Spleen (tissue), 11 donors: ENCODE measurements at regions not wholly inside any gene's neighbourhood (a gene's known extent, or its start where the extent isn't known, plus 50 kb on each side); places are given as distances from the start of the nearest gene placed in this dataset.

ENCODE experiments used
- DNase-seq: peaks from one replicate; pipeline ENCODE4 v3.0.0-alpha.2; 2020
- H3K27ac ChIP-seq, 8 donors: fragments of 200-600 bp; sonication (generic) in 7 of 8; 1 replicate in 4 of 8; 2 replicates in 4 of 8; pipeline versions ENCODE4 v1.5.0 to v1.8.0; 2016 to 2021; ENCODE audit warnings: inconsistent platforms in 4 of 8, mild to moderate bottlenecking in 4 of 8, moderate library complexity in 1 of 8
- H3K27me3 ChIP-seq, 7 donors: fragments of 200-600 bp; sonication (generic) in 6 of 7; replicated peaks in 1 of 7; 1 replicate in 4 of 7; 2 replicates in 3 of 7; pipeline versions ENCODE4 v1.5.0 to v1.8.0; 2016 to 2021; ENCODE audit warnings: inconsistent platforms in 3 of 7, mild to moderate bottlenecking in 1 of 7
- H3K36me3 ChIP-seq, 6 donors: fragments of 200-600 bp; sonication (generic) in 5 of 6; 1 replicate in 4 of 6; 2 replicates in 2 of 6; pipeline versions ENCODE4 v1.5.0 to v1.8.0; 2016 to 2021; ENCODE audit warnings: inconsistent platforms in 2 of 6
- H3K4me1 ChIP-seq, 6 donors: fragments of 200-600 bp; sonication (generic) in 5 of 6; 1 replicate in 3 of 6; 2 replicates in 3 of 6; pipeline versions ENCODE4 v1.5.0 to v1.8.0; 2016 to 2021; ENCODE audit warnings: inconsistent platforms in 3 of 6
- H3K4me3 ChIP-seq, 8 donors: fragments of 200-600 bp; sonication (generic) in 7 of 8; 1 replicate in 4 of 8; 2 replicates in 4 of 8; pipeline versions ENCODE4 v1.5.0 to v1.8.0; 2016 to 2021; ENCODE audit warnings: inconsistent platforms in 4 of 8, mild to moderate bottlenecking in 4 of 8, moderate library complexity in 2 of 8
- H3K9me3 ChIP-seq, 8 donors: fragments of 200-600 bp; sonication (generic) in 7 of 8; 1 replicate in 4 of 8; 2 replicates in 4 of 8; pipeline versions ENCODE4 v1.5.0 to v1.8.0; 2016 to 2021; ENCODE audit warnings: inconsistent platforms in 4 of 8
- POLR2A ChIP-seq, 3 donors: fragments of 450-650 bp; IDR thresholded peaks; one replicate each; pipeline ENCODE4 v1.5.1; 2017; ENCODE audit warnings: antibody characterized with exemption in 3 of 3, mild to moderate bottlenecking in 1 of 3
- POLR2AphosphoS5 ChIP-seq, 3 donors: sonication (generic); formaldehyde crosslinking; IDR thresholded peaks; one replicate each; pipeline ENCODE4 v1.5.1; 2017; ENCODE audit warnings: antibody characterized with exemption in 3 of 3
- WGBS, 5 donors: extraction: QIAGEN DNeasy Blood & Tissue Kit in 3 of 5; methylation state at CpG; one replicate each; pipeline versions ENCODE4 v1.1.5 to v1.1.7; 2013 to 2018; 5-methylcytosine and 5-hydroxymethylcytosine counted together
- intact Hi-C: fragments of 100-400 bp; cut with DNase I; formaldehyde crosslinking; loops from one replicate; pipeline ENCODE4 v1.15.0; 2023; ENCODE audit warnings: low total_unique reads
- TF ChIP-seq, protein P1 (sequence below), 11 experiments: fragments of 200-600 bp in 7 of 11; fragments of 450-650 bp in 4 of 11; sonication (generic) in 4 of 11; IDR thresholded peaks in 8 of 11; conservative IDR thresholded peaks in 3 of 11; 1 replicate in 7 of 11; 2 replicates in 4 of 11; pipeline versions ENCODE4 v1.4.0 to v1.8.0; 2016 to 2021; ENCODE audit warnings: antibody characterized with exemption in 11 of 11, inconsistent platforms in 4 of 11, mild to moderate bottlenecking in 1 of 11
- donor health status: healthy with polysubstance abuse.
- donor health status: DM: no; HTN: no; CAD: no; lungs with moderate emphysema.
- donor health status: DM: no; HTN: no; CAD: no.
- donor health status: Bipolar disorder and iron deficiency.
- donor health status: healthy.
- donor health status: DM: no; HTN: no; CAD: no.
- donor health status: DM: yes; HTN: yes; CAD: no.

GRCh38 chr10:33721509-33721908 is 387.0 kb upstream of the NRP1 start:
- DNase-seq = no peak
- H3K9me3 ChIP-seq = peaks cover 0 to 6% (median 0%) of the 10 kb centered on the region in 8 donors
- intact Hi-C loops = no loop called here
- no peaks in the 10 kb centered on the region for H3K36me3 ChIP-seq
- no peaks in the 10 kb centered on the region for H3K27me3 ChIP-seq
- peak overlapping the region in 5 of 8 donors; percentile 9 to 58 (median 26) for H3K27ac ChIP-seq
- no peak overlapping the region for H3K4me3 ChIP-seq
- TF ChIP-seq POLR2A (IDR thresholded peaks at IDR 0.05) (no peak), POLR2AphosphoS5 (IDR thresholded peaks at IDR 0.05) (no peak)
- TF ChIP-seq, protein P1, sequence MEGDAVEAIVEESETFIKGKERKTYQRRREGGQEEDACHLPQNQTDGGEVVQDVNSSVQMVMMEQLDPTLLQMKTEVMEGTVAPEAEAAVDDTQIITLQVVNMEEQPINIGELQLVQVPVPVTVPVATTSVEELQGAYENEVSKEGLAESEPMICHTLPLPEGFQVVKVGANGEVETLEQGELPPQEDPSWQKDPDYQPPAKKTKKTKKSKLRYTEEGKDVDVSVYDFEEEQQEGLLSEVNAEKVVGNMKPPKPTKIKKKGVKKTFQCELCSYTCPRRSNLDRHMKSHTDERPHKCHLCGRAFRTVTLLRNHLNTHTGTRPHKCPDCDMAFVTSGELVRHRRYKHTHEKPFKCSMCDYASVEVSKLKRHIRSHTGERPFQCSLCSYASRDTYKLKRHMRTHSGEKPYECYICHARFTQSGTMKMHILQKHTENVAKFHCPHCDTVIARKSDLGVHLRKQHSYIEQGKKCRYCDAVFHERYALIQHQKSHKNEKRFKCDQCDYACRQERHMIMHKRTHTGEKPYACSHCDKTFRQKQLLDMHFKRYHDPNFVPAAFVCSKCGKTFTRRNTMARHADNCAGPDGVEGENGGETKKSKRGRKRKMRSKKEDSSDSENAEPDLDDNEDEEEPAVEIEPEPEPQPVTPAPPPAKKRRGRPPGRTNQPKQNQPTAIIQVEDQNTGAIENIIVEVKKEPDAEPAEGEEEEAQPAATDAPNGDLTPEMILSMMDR (IDR thresholded peaks at IDR 0.05 in 8 of 11, conservative IDR thresholded peaks at IDR 0.05 in 3 of 11) = no peak
- H3K4me1 ChIP-seq = peaks cover 2 to 47% (median 21%) of the 10 kb centered on the region in 6 donors
- 69 to 83% (median 74%) methylated on average over 7 of the region's 7 CpGs for WGBS, 5 donors

DNA sequence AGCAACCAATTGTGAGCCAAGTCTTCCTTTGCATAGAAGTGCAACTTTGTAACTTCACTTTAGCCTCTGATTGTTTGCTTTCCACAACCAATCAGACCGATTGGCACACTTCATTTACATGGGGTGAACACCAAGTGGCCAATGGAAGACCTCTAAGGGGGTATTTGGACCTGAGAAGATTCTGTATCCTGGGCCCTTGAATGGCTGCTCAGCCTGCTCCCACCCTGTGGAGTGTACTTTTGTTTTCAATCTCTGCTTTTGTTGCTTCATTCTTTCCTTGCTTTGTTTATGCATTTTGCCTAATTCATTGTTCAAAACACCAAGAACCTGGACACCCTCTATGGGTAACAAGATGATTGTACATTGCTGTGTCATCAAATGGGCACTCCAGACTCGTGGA is 385.7 kb upstream of the NRP1 start:
- H3K27me3 ChIP-seq = no peaks in the 10 kb centered on the region
- TF ChIP-seq POLR2AphosphoS5 (IDR thresholded peaks at IDR 0.05) (no peak), POLR2A (IDR thresholded peaks at IDR 0.05) (no peak)
- TF ChIP-seq, protein P1 (IDR thresholded peaks at IDR 0.05 in 8 of 11, conservative IDR thresholded peaks at IDR 0.05 in 3 of 11) = no peak
- peaks cover 2 to 47% (median 21%) of the 10 kb centered on the region in 6 donors for H3K4me1 ChIP-seq
- H3K9me3 ChIP-seq = peaks cover 0 to 6% (median 0%) of the 10 kb centered on the region in 8 donors
- 69 to 86% (median 75%) methylated on average over 2 of the region's 2 CpGs for WGBS, 5 donors
- H3K36me3 ChIP-seq = no peaks in the 10 kb centered on the region
- intact Hi-C loops = no loop called here
- no peak for DNase-seq
- peak overlapping the region in 2 of 8 donors; percentile 74 to 77 for H3K27ac ChIP-seq
- H3K4me3 ChIP-seq = no peak overlapping the region

- 49 to 76% (median 60%) methylated on average over 8 of the region's 8 CpGs for WGBS, 5 donors
- H3K4me3 ChIP-seq = no peak overlapping the region
- peaks cover 2 to 47% (median 21%) of the 10 kb centered on the region in 6 donors for H3K4me1 ChIP-seq
- H3K27ac ChIP-seq = peak overlapping the region in 7 of 8 donors; percentile 21 to 77 (median 64)
- TF ChIP-seq POLR2A (IDR thresholded peaks at IDR 0.05) (no peak), POLR2AphosphoS5 (IDR thresholded peaks at IDR 0.05) (no peak)
- TF ChIP-seq, protein P1 (IDR thresholded peaks at IDR 0.05 in 8 of 11, conservative IDR thresholded peaks at IDR 0.05 in 3 of 11) = no peak
- H3K27me3 ChIP-seq = no peaks in the 10 kb centered on the region
- DNase-seq = no peak
- intact Hi-C loops = no loop called here
- H3K9me3 ChIP-seq = peaks cover 0 to 6% (median 0%) of the 10 kb centered on the region in 8 donors
- no peaks in the 10 kb centered on the region for H3K36me3 ChIP-seq
Observed at GRCh38 chr10:33719005-33719703, 384.7 kb upstream of the NRP1 start.

- Histone ChIP-seq H3K27ac (no peak overlapping the region), H3K4me3 (no peak overlapping the region), H3K9me3 (peaks cover 0 to 6% (median 0%) of the 10 kb centered on the region in 8 donors), H3K4me1 (peaks cover 2 to 38% (median 18%) of the 10 kb centered on the region in 6 donors), H3K36me3 (no peaks in the 10 kb centered on the region), H3K27me3 (no peaks in the 10 kb centered on the region)
- 67 to 86% (median 74%) methylated on average over 2 of the region's 2 CpGs for WGBS, 5 donors
- TF ChIP-seq, protein P1 (IDR thresholded peaks at IDR 0.05 in 8 of 11, conservative IDR thresholded peaks at IDR 0.05 in 3 of 11) = no peak
- TF ChIP-seq POLR2AphosphoS5 (IDR thresholded peaks at IDR 0.05) (no peak), POLR2A (IDR thresholded peaks at IDR 0.05) (no peak)
- intact Hi-C loops = no loop called here
- no peak for DNase-seq
Observed at GRCh38 chr10:33716501-33717267, 382.2 kb upstream of the NRP1 start.
